ENCODE measurements at regions not wholly inside any gene's neighbourhood (a gene's known extent, or its start where the extent isn't known, plus 50 kb on each side); places are given as distances from the start of the nearest gene placed in this dataset.
"Not testable (repeated sequence)": the region's sequence is repeated elsewhere in the genome, so short reads cannot be mapped to it uniquely, and the experiment has no call there.

DNA sequence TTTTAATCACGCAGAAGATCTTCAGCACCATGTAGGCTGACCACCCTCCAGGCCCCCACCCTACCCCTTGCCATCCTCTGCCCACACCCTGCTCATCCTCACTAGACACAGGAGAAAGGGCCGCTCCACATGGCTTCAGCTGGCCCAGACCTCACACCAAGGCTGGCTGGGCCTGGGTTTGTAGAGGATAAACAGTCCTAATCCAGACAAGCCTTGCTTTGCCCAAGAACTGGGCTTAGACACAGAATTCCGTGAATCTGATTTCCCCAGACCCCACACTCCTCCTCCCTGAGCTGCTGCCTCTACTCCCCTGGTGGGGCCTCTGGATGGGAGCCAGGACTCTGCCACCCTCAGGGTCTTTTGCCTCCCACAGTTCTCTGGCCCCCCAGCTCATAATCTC lies 185.3 kb downstream of the CYP26B1 start:
- no peak for ATAC-seq
- intact Hi-C loops (cut with DNase I) = no loop called here
- Histone ChIP-seq H3K27ac (no peak overlapping the region), H3K4me1 (no peaks in the 10 kb centered on the region), H3K36me3 (no peaks in the 10 kb centered on the region), H3K9me3 (no peaks in the 10 kb centered on the region), H3K27me3 (no peaks in the 10 kb centered on the region), H3K4me3 (no peak overlapping the region)
- no peak for FAIRE-seq
- DNase-seq = no peak
- WGBS, 2 donors = 77 to 87% methylated on average over 3 of the region's 3 CpGs
- TF ChIP-seq, protein P1, sequence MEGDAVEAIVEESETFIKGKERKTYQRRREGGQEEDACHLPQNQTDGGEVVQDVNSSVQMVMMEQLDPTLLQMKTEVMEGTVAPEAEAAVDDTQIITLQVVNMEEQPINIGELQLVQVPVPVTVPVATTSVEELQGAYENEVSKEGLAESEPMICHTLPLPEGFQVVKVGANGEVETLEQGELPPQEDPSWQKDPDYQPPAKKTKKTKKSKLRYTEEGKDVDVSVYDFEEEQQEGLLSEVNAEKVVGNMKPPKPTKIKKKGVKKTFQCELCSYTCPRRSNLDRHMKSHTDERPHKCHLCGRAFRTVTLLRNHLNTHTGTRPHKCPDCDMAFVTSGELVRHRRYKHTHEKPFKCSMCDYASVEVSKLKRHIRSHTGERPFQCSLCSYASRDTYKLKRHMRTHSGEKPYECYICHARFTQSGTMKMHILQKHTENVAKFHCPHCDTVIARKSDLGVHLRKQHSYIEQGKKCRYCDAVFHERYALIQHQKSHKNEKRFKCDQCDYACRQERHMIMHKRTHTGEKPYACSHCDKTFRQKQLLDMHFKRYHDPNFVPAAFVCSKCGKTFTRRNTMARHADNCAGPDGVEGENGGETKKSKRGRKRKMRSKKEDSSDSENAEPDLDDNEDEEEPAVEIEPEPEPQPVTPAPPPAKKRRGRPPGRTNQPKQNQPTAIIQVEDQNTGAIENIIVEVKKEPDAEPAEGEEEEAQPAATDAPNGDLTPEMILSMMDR (IDR thresholded peaks at IDR 0.05) = no peak

DNA sequence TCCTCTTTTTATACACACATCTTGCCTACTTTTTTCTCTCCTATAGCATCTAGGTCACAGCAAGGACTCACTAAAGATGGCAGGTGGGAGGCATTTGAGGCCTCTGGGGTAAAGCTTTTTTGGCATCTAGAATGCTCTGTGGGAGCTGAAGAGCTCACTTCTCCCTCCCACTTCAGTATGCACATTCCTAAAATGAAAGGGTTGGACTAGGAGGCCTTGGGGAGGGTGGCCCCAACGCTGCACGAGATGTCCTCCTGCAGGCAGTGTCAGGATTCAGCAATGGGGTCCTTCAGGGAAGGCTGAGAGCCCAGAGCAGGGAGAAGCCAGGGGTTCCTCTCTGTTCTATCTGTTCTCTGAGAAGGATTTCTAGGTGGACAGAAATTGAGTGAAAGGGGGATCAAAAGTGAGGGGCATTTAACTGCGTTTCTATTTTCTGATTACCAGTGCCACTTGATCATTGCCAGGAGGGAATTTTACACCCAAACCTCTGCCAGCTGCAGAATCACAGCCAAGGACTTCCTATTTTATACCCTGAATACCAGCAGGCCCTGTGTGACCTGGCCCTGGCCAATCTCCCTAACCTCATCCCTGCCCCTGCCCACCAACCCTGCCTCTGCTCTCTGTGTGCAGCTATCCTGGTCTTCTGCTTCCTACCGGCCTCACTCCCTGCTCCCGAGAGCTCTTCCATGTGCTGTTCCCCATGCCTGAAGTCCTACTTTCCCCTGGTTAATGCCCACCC lies 186.2 kb downstream of the CYP26B1 start:
- DNase-seq (no peak), ATAC-seq (no peak), FAIRE-seq (no peak)
- no peaks in the 10 kb centered on the region for H3K9me3 ChIP-seq
- H3K27ac ChIP-seq = no peak overlapping the region
- TF ChIP-seq, protein P1 (IDR thresholded peaks at IDR 0.05) = no peak
- H3K4me3 ChIP-seq = no peak overlapping the region
- H3K4me1 ChIP-seq = no peaks in the 10 kb centered on the region
- intact Hi-C loops (cut with DNase I) = no loop called here
- no peaks in the 10 kb centered on the region for H3K27me3 ChIP-seq
- H3K36me3 ChIP-seq = no peaks in the 10 kb centered on the region
- 74 to 78% methylated on average over 5 of the region's 5 CpGs for whole genome bisulfite sequencing, 2 donors

DNA sequence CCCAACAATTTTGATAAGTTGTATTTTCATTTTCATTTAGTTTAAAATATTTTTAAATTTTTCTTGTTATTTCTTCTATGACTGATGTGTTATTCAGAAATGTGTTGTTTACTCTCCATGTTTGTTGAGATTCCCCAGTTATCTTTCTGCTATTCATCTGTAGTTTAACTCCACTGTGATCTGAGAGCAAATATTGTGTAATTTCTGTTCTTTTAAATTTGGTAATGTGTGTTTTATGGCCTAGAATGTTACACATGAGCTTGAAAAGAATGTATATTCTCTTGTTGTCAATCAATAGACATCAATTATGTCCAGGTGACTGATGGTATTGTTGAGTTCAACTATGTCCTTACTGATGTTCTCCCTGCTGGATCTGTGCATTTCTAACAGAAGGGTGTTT lies 188.2 kb downstream of the CYP26B1 start:
- Histone ChIP-seq H3K27ac (no peak overlapping the region), H3K4me1 (no peaks in the 10 kb centered on the region), H3K36me3 (no peaks in the 10 kb centered on the region), H3K4me3 (no peak overlapping the region), H3K9me3 (no peaks in the 10 kb centered on the region), H3K27me3 (no peaks in the 10 kb centered on the region)
- intact Hi-C loops (cut with DNase I) = no loop called here
- no peak for ATAC-seq
- DNase-seq = no peak
- no peak for FAIRE-seq
- TF ChIP-seq, protein P1 (IDR thresholded peaks at IDR 0.05) = no peak

GRCh38 chr2:71958426-71958825 lies 189.2 kb downstream of the CYP26B1 start:
- ATAC-seq; DNase-seq; H3K27me3 ChIP-seq; H3K27ac ChIP-seq; intact Hi-C loops (cut with DNase I); H3K36me3 ChIP-seq; H3K9me3 ChIP-seq; H3K4me1 ChIP-seq; FAIRE-seq; H3K4me3 ChIP-seq: not testable (repeated sequence)
- WGBS, 2 donors = 84 to 96% methylated on average over 1 of the region's 1 CpG

- H3K4me3 ChIP-seq = no peak overlapping the region
- no peak for ATAC-seq
- H3K4me1 ChIP-seq = no peaks in the 10 kb centered on the region
- H3K36me3 ChIP-seq = no peaks in the 10 kb centered on the region
- intact Hi-C loops (cut with DNase I) = no loop called here
- no peak overlapping the region for H3K27ac ChIP-seq
- no peak for FAIRE-seq
- 57 to 62% methylated on average over 6 of the region's 6 CpGs for WGBS, 2 donors
- TF ChIP-seq, protein P1 (IDR thresholded peaks at IDR 0.05) = no peak
- DNase-seq = no peak
- H3K9me3 ChIP-seq = no peaks in the 10 kb centered on the region
- no peaks in the 10 kb centered on the region for H3K27me3 ChIP-seq
Observed at GRCh38 chr2:71952572-71953188, 195.0 kb downstream of the CYP26B1 start.
